ENCODE measurements at regions not wholly inside any gene's neighbourhood (a gene's known extent, or its start where the extent isn't known, plus 50 kb on each side); places are given as distances from the start of the nearest gene placed in this dataset.

GRCh38 chr16:85541619-85541979 lies 71.5 kb upstream of the GSE1 start:
- Mint-ChIP-seq H3K27me3 (no peaks in the 10 kb centered on the region), H3K27ac (ENCODE audit: low read depth) (no peak overlapping the region), H3K36me3 (ENCODE audit: insufficient read depth) (no peaks in the 10 kb centered on the region), H3K4me1 (peaks cover 10% of the 10 kb centered on the region), H3K9me3 (no peaks in the 10 kb centered on the region), H3K4me3 (no peak overlapping the region)
- DNase-seq (ENCODE audit: low spot score in 2 of 2) (no peak), ATAC-seq (replicated peaks; ENCODE audit: extremely low read depth, poor library complexity, severe bottlenecking) (no peak)

- ATAC-seq (replicated peaks; ENCODE audit: extremely low read depth, poor library complexity, severe bottlenecking) (no peak), DNase-seq (ENCODE audit: low spot score in 2 of 2) (no peak)
- Mint-ChIP-seq H3K9me3 (no peaks in the 10 kb centered on the region), H3K27ac (ENCODE audit: low read depth) (no peak overlapping the region), H3K27me3 (no peaks in the 10 kb centered on the region), H3K4me1 (peaks cover 10% of the 10 kb centered on the region), H3K36me3 (ENCODE audit: insufficient read depth) (no peaks in the 10 kb centered on the region), H3K4me3 (no peak overlapping the region)
Observed at GRCh38 chr16:85541980-85542900, 70.9 kb upstream of the GSE1 start.

DNA sequence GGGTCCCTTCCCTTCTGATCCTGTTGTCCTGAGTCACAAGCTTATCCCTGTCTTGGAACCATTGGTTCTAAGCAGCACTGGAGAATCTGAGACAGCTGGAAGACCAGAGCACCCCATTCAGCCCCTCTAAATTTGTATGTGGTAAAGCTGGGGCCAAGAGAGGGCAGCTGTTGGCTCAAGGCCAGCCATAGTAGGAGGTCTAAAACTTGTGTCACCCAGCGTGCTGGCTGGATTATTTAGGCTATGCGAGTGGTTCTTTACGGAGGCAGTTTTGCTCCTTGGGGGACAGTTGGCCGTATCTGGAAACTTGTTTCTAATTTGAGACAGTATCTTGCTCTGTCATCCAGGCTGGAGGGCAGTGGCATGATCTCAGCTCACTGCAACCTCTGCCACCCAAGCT lies 69.6 kb upstream of the GSE1 start:
- H3K4me3 Mint-ChIP-seq: no peak overlapping the region
- ATAC-seq (replicated peaks; ENCODE audit: extremely low read depth, poor library complexity, severe bottlenecking) (no peak), DNase-seq (ENCODE audit: low spot score in 2 of 2) (no peak)
- H3K36me3 Mint-ChIP-seq (ENCODE audit: insufficient read depth): no peaks in the 10 kb centered on the region
- H3K27me3 Mint-ChIP-seq: no peaks in the 10 kb centered on the region
- H3K4me1 Mint-ChIP-seq: peaks cover 10% of the 10 kb centered on the region
- no peak overlapping the region for H3K27ac Mint-ChIP-seq (ENCODE audit: low read depth)
- H3K9me3 Mint-ChIP-seq: no peaks in the 10 kb centered on the region

GRCh38 chr16:85544016-85544415 lies 69.1 kb upstream of the GSE1 start:
- peaks cover under 1% of the 10 kb centered on the region for H3K36me3 Mint-ChIP-seq (ENCODE audit: insufficient read depth)
- no peak overlapping the region for H3K27ac Mint-ChIP-seq (ENCODE audit: low read depth)
- DNase-seq (ENCODE audit: low spot score in 2 of 2) (no peak), ATAC-seq (replicated peaks; ENCODE audit: extremely low read depth, poor library complexity, severe bottlenecking) (no peak)
- H3K4me1 Mint-ChIP-seq: peaks cover 10% of the 10 kb centered on the region
- no peaks in the 10 kb centered on the region for H3K27me3 Mint-ChIP-seq
- no peaks in the 10 kb centered on the region for H3K9me3 Mint-ChIP-seq
- H3K4me3 Mint-ChIP-seq: no peak overlapping the region

DNA sequence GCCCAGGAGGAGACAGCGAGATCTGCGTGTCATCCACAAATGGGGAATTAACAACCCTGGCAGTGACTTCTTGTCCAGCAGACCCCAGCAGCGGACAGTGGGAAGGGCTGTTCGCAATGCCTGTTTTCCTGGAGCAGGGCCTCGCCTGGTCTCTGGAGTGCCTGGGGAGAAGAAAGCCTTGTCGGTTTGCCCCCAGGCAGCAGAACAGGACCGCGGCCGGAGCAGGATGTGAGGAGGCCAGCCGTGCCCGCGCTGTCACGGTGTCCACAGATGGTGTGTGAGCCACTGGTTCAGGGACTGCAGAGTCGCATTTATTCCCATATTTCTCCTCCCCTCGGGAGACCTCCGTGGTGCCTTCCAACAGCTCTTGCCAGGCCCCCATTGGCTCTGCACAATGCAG lies 68.5 kb upstream of the GSE1 start:
- H3K9me3 Mint-ChIP-seq: no peaks in the 10 kb centered on the region
- no peak for ATAC-seq (replicated peaks; ENCODE audit: extremely low read depth, poor library complexity, severe bottlenecking)
- no peak overlapping the region for H3K27ac Mint-ChIP-seq (ENCODE audit: low read depth)
- H3K27me3 Mint-ChIP-seq: no peaks in the 10 kb centered on the region
- H3K4me1 Mint-ChIP-seq: peaks cover 10% of the 10 kb centered on the region
- DNase-seq (ENCODE audit: low spot score in 2 of 2): no peak
- peaks cover 3% of the 10 kb centered on the region for H3K36me3 Mint-ChIP-seq (ENCODE audit: insufficient read depth)
- no peak overlapping the region for H3K4me3 Mint-ChIP-seq

DNA sequence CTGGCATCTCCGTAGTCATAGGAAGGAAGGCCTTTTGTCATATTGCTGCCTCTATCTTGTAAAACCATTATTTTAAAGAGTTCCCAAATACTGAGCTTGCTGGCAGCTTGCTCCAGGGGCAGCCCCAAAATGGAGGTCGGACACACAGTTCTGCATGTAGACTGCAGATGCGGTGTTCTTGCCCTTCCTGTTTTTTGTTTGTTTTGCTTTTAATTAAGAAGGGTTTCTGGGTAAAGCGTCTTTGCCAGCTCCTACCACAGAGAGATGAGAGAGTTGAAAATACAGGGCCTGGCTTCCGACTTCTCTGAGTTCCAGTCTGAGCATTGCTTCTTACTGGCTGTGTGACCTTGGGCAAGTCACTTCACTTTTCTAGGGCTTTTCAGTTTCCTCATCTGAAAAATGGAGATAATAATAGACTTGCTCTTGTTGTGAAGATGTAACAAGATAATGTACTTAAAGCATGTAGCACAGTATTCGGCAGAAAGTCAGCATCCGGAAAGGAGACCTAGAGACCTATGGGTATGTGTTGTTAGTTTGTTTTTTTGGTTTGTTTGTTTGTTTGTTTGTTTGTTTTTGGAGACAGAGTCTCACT lies 67.8 kb upstream of the GSE1 start:
- no peak for ATAC-seq (replicated peaks; ENCODE audit: extremely low read depth, poor library complexity, severe bottlenecking)
- Mint-ChIP-seq H3K36me3 (ENCODE audit: insufficient read depth) (peaks cover 3% of the 10 kb centered on the region), H3K4me1 (peaks cover 10% of the 10 kb centered on the region), H3K27me3 (no peaks in the 10 kb centered on the region), H3K4me3 (no peak overlapping the region), H3K9me3 (no peaks in the 10 kb centered on the region), H3K27ac (ENCODE audit: low read depth) (peak overlapping the region; percentile 44)
- DNase-seq (ENCODE audit: low spot score in 2 of 2): no peak

DNA sequence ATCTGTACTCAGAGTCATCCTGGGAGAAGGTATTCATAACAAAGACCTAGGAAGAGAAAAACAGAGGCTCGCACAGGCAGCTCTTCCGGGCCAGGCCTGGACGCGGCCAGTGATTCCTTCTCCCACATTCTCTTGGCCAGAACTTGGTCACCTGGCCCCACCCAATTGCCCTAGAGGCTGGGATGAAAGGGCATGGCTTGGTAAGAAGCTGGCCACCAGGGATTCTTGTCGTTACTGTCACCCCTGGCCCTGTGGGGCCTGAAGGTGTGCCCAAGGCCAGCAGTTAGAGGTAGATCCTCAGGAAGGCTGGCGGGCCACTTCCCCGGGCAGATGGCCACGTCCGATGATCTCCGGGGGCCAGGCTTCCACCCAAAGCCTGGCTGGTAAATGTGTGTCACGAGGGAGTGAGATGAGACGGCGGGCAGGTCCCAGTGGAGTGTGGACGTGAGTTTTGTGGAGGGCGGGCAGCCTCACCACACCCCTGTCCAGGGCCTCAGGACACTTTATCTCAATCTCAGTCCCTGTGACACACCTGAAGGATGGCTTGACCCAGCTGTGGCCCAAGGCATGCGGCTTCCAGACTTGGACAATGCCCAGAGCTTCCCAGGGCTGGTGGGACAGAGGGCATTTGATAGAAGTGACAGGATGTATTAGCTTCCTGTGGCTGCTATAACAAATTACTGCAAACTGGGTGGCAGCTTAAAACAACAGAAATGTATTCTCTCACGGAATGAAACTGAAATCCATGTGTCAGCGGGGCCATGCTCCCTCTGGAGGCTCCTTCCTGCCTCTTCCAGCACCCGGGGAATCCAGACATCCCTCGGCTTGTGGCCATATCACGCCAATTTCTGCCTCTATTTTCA lies 66.3 kb upstream of the GSE1 start:
- Mint-ChIP-seq H3K4me1 (peaks cover 11% of the 10 kb centered on the region), H3K27me3 (no peaks in the 10 kb centered on the region), H3K36me3 (ENCODE audit: insufficient read depth) (peaks cover 4% of the 10 kb centered on the region), H3K27ac (ENCODE audit: low read depth) (no peak overlapping the region), H3K4me3 (no peak overlapping the region), H3K9me3 (no peaks in the 10 kb centered on the region)
- ATAC-seq (replicated peaks; ENCODE audit: extremely low read depth, poor library complexity, severe bottlenecking) (no peak), DNase-seq (ENCODE audit: low spot score in 2 of 2) (no peak)

DNA sequence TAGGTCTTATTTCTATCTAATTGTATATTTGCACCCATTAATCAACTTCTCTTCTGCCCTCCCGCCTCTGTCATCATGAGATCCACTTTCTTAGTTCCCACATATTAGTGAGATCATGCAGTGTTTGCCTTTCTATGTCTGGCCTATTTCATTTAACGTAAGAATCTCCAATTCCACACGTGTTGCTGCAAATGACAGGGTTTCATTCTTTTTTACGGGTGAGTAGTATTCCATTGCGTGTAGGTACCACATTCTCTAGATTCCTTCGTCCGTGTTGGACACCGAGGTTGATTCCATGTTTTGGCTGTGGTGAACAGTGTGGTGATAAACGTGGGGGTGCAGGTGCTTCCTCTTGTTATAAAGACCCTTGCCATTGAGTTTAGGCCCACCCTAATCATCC lies 64.7 kb upstream of the GSE1 start:
- no peak for ATAC-seq (replicated peaks; ENCODE audit: extremely low read depth, poor library complexity, severe bottlenecking)
- Mint-ChIP-seq H3K36me3 (ENCODE audit: insufficient read depth) (peaks cover 11% of the 10 kb centered on the region), H3K27me3 (no peaks in the 10 kb centered on the region), H3K27ac (ENCODE audit: low read depth) (no peak overlapping the region), H3K4me1 (peaks cover 13% of the 10 kb centered on the region), H3K4me3 (no peak overlapping the region), H3K9me3 (no peaks in the 10 kb centered on the region)
- DNase-seq (ENCODE audit: low spot score in 2 of 2): no peak

DNA sequence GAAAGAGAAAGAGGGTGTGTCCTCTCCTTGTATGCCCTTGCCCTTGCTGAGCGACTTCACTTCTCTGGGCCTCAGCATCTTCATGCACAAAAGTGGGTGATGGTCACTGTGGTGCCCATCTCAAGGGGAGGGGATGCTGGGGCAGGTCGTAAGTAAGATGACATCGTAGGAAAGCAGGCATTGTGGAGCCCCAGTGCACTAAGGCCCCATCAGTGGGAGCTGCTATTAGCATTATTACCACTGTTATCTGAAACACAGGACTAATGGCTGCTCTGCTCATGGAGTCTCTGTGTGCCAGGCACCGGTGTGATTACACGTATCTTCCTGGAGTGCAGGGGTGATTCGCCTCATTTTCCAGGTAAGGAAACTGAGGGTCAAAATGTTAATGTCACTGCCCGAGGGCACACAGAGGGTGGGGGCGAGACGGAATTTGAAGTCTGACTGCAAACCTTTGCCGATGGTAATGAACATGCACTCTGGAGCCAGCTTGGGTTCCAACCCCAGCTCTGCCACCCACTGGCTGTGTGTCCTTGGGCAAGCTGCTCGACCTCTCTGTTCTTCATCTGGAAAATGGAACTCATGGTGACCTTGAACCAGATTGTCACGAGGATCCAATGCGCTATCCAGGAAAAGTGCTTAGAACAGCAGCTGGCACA lies 63.2 kb upstream of the GSE1 start:
- peaks cover 23% of the 10 kb centered on the region for H3K36me3 Mint-ChIP-seq (ENCODE audit: insufficient read depth)
- H3K27ac Mint-ChIP-seq (ENCODE audit: low read depth): no peak overlapping the region
- H3K9me3 Mint-ChIP-seq: no peaks in the 10 kb centered on the region
- peaks cover 22% of the 10 kb centered on the region for H3K4me1 Mint-ChIP-seq
- no peaks in the 10 kb centered on the region for H3K27me3 Mint-ChIP-seq
- no peak for DNase-seq (ENCODE audit: low spot score in 2 of 2)
- ATAC-seq (replicated peaks; ENCODE audit: extremely low read depth, poor library complexity, severe bottlenecking): no peak
- no peak overlapping the region for H3K4me3 Mint-ChIP-seq

DNA sequence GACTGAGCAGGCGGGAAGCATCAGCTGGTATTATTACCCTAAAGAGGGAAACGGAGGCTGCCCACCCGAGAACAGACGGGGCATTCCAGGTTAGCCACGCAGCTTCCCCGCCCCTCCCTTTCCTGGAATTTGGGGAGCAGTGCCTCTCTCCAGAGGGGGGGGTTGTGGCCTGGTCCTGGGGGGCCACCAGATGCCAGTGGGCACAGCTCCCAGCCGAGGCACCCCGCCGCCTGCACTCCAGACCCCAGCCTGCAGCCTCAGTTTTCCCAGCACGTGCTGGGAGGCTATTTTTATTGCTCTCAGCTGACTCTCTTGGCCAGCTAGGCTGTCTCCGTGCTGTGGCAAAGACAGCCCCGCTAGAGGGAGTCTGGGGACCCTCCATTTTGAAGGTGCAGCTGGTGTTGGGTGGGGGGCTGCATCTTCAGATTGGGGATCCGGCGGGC lies 62.7 kb upstream of the GSE1 start:
- Mint-ChIP-seq H3K27ac (ENCODE audit: low read depth) (no peak overlapping the region), H3K36me3 (ENCODE audit: insufficient read depth) (peaks cover 28% of the 10 kb centered on the region), H3K4me1 (peaks cover 24% of the 10 kb centered on the region), H3K9me3 (no peaks in the 10 kb centered on the region), H3K4me3 (no peak overlapping the region), H3K27me3 (no peaks in the 10 kb centered on the region)
- ATAC-seq (replicated peaks; ENCODE audit: extremely low read depth, poor library complexity, severe bottlenecking): no peak
- no peak for DNase-seq (ENCODE audit: low spot score in 2 of 2)

GRCh38 chr16:85550953-85551924 lies 61.9 kb upstream of the GSE1 start:
- peak overlapping the region; percentile 44 for H3K27ac Mint-ChIP-seq (ENCODE audit: low read depth)
- ATAC-seq (replicated peaks; ENCODE audit: extremely low read depth, poor library complexity, severe bottlenecking): no peak
- H3K4me1 Mint-ChIP-seq: peaks cover 30% of the 10 kb centered on the region
- DNase-seq (ENCODE audit: low spot score in 2 of 2): no peak
- no peaks in the 10 kb centered on the region for H3K27me3 Mint-ChIP-seq
- peaks cover 34% of the 10 kb centered on the region for H3K36me3 Mint-ChIP-seq (ENCODE audit: insufficient read depth)
- H3K9me3 Mint-ChIP-seq: no peaks in the 10 kb centered on the region
- peak overlapping the region; percentile 62 for H3K4me3 Mint-ChIP-seq

All from central memory CD8-positive, alpha-beta T cell (primary cell).